Neural crest cell (in vitro differentiated cells): ENCODE measurements at regions not wholly inside any gene's neighbourhood (a gene's known extent, or its start where the extent isn't known, plus 50 kb on each side); places are given as distances from the start of the nearest gene placed in this dataset.

Experiments
- DNase-seq: peaks from one replicate; pipeline ENCODE4 v3.0.0; 2021; ENCODE audit warnings: low read depth, mixed read lengths, low spot score
- H3K27ac Mint-ChIP-seq: one replicate; pipeline ENCODE4 v1.8.0; 2021; ENCODE audit warnings: mild to moderate bottlenecking, mixed read lengths; ENCODE audit not compliant: unreplicated experiment
- H3K27me3 Mint-ChIP-seq: 2 replicates; pipeline ENCODE4 v1.8.0; 2021; ENCODE audit warnings: low read depth, mild to moderate bottlenecking, mixed read lengths
- H3K36me3 Mint-ChIP-seq: 2 replicates; pipeline ENCODE4 v1.8.0; 2021; ENCODE audit warnings: low read depth, mild to moderate bottlenecking, mixed read lengths
- H3K4me1 Mint-ChIP-seq: 2 replicates; pipeline ENCODE4 v1.8.0; 2021; ENCODE audit warnings: mixed read lengths
- H3K4me3 Mint-ChIP-seq: one replicate; pipeline ENCODE4 v1.8.0; 2021; ENCODE audit warnings: mild to moderate bottlenecking, mixed read lengths
- H3K9me3 Mint-ChIP-seq: 2 replicates; pipeline ENCODE4 v1.8.0; 2021; ENCODE audit warnings: mixed read lengths
- TF ChIP-seq, protein P1 (sequence below): fragments of 200-600 bp; sonication (generic); conservative IDR thresholded peaks from 2 replicates; pipeline ENCODE4 v1.5.0; 2021; ENCODE audit warnings: antibody characterized with exemption, mild to moderate bottlenecking

DNA sequence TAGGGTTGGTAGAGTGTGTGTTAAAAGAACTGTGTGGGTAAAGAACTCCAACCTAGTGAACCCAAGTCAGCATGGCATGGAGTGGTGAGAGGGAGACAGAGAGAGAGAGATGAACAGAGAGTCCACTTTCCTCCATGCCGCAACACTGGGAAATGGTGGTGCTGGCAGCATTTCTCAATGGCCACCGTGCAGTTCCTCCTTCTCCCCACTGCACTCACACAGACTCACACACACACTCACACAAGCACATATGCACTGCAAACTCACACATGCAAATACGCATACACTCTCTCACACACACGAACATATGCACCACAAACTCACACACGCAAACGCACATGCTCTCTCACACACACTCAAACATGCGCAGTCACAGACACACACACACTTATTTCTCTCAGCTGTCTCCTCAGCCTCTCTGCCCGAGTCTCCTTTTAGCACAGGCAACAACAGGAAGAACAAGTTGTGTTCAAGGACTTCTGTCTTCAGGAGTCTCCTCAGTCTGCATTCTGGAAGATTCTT lies 66.5 kb upstream of the LY86 start:
- TF ChIP-seq, protein P1, sequence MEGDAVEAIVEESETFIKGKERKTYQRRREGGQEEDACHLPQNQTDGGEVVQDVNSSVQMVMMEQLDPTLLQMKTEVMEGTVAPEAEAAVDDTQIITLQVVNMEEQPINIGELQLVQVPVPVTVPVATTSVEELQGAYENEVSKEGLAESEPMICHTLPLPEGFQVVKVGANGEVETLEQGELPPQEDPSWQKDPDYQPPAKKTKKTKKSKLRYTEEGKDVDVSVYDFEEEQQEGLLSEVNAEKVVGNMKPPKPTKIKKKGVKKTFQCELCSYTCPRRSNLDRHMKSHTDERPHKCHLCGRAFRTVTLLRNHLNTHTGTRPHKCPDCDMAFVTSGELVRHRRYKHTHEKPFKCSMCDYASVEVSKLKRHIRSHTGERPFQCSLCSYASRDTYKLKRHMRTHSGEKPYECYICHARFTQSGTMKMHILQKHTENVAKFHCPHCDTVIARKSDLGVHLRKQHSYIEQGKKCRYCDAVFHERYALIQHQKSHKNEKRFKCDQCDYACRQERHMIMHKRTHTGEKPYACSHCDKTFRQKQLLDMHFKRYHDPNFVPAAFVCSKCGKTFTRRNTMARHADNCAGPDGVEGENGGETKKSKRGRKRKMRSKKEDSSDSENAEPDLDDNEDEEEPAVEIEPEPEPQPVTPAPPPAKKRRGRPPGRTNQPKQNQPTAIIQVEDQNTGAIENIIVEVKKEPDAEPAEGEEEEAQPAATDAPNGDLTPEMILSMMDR, result no peak
- no peak overlapping the region for H3K4me3 Mint-ChIP-seq
- no peaks in the 10 kb centered on the region for H3K36me3 Mint-ChIP-seq
- peak overlapping the region; percentile 16 for H3K27ac Mint-ChIP-seq
- H3K4me1 Mint-ChIP-seq, result no peaks in the 10 kb centered on the region
- DNase-seq, result no peak
- peaks cover 6% of the 10 kb centered on the region for H3K9me3 Mint-ChIP-seq
- H3K27me3 Mint-ChIP-seq, result peaks cover 11% of the 10 kb centered on the region

- Mint-ChIP-seq H3K4me3 (no peak overlapping the region), H3K36me3 (no peaks in the 10 kb centered on the region), H3K9me3 (peaks cover 8% of the 10 kb centered on the region), H3K4me1 (no peaks in the 10 kb centered on the region), H3K27me3 (peaks cover 11% of the 10 kb centered on the region), H3K27ac (peak overlapping the region; percentile 21)
- DNase-seq, result no peak
- TF ChIP-seq, protein P1, result no peak
Observed at GRCh38 chr6:6522709-6523108, 65.8 kb upstream of the LY86 start.

- no peak overlapping the region for H3K27ac Mint-ChIP-seq
- H3K4me1 Mint-ChIP-seq, result no peaks in the 10 kb centered on the region
- H3K27me3 Mint-ChIP-seq, result peaks cover 8% of the 10 kb centered on the region
- no peak for DNase-seq
- TF ChIP-seq, protein P1, result no peak
- H3K36me3 Mint-ChIP-seq, result no peaks in the 10 kb centered on the region
- H3K4me3 Mint-ChIP-seq, result no peak overlapping the region
- peaks cover 8% of the 10 kb centered on the region for H3K9me3 Mint-ChIP-seq
Observed at GRCh38 chr6:6524951-6525350, 63.6 kb upstream of the LY86 start.

GRCh38 chr6:6525933-6526332 lies 62.6 kb upstream of the LY86 start:
- H3K27me3 Mint-ChIP-seq, result peaks cover 8% of the 10 kb centered on the region
- no peaks in the 10 kb centered on the region for H3K4me1 Mint-ChIP-seq
- H3K4me3 Mint-ChIP-seq, result no peak overlapping the region
- DNase-seq, result no peak
- H3K36me3 Mint-ChIP-seq, result no peaks in the 10 kb centered on the region
- peaks cover 8% of the 10 kb centered on the region for H3K9me3 Mint-ChIP-seq
- TF ChIP-seq, protein P1, result no peak
- no peak overlapping the region for H3K27ac Mint-ChIP-seq

GRCh38 chr6:6529275-6529674 lies 59.2 kb upstream of the LY86 start:
- TF ChIP-seq, protein P1, result no peak
- DNase-seq, result no peak

More at GRCh38 chr6:6529275-6529674, 59.2 kb upstream of the LY86 start:
- H3K27me3 Mint-ChIP-seq, result no peaks in the 10 kb centered on the region
- H3K4me1 Mint-ChIP-seq, result no peaks in the 10 kb centered on the region
- H3K9me3 Mint-ChIP-seq, result peaks cover 8% of the 10 kb centered on the region
- H3K27ac Mint-ChIP-seq, result no peak overlapping the region
- no peaks in the 10 kb centered on the region for H3K36me3 Mint-ChIP-seq
- no peak overlapping the region for H3K4me3 Mint-ChIP-seq
